Fibroblast of skin of left quadriceps (primary cell): ENCODE measurements at regions not wholly inside any gene's neighbourhood (a gene's known extent, or its start where the extent isn't known, plus 50 kb on each side); places are given as distances from the start of the nearest gene placed in this dataset.

ENCODE experiments used
- DNase-seq, 2 experiments: peaks; one replicate each; pipeline ENCODE4 v3.0.0-alpha.2; 2013; ENCODE audit warnings: low read depth in 2 of 2

DNA sequence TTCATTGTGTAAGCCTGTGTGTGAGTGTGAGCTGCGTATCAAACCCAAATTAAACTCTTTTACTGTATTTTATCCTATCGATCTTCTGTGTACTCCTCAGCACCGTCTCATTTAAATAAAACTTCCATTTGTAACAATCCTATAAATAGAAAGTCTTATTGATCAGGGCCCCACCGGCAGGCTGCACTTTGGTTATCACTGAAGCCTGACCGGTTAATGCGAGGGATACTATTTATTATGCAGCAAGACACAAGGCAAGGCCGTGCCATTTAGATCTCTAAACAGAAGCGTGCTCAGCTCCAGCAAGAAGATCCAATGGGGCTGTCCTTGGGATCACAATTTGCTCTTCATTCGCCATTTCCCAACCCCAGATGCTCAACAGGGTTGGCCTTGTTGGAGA lies 252.6 kb upstream of the TSHZ3 start:
- no peak for DNase-seq

DNA sequence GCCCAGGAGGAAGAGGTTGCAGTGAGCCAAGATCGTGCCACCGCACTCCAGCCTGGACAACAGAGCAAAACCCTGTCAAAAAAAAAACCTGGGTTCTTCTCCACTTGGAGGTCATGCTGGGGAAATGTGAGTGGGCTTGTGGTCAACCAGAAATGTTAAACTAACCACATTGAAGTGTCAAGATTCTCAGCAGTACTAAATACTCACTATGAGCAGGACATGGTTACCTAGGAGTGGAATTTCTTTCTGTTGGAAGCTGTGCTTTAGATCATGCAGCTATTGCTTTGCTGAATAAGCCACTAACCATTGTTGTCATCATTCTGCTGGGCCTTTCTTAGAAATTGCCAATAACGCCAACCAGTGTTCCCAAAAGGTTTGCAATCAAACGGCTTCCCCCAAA lies 253.3 kb upstream of the TSHZ3 start:
- DNase-seq: no peak

DNA sequence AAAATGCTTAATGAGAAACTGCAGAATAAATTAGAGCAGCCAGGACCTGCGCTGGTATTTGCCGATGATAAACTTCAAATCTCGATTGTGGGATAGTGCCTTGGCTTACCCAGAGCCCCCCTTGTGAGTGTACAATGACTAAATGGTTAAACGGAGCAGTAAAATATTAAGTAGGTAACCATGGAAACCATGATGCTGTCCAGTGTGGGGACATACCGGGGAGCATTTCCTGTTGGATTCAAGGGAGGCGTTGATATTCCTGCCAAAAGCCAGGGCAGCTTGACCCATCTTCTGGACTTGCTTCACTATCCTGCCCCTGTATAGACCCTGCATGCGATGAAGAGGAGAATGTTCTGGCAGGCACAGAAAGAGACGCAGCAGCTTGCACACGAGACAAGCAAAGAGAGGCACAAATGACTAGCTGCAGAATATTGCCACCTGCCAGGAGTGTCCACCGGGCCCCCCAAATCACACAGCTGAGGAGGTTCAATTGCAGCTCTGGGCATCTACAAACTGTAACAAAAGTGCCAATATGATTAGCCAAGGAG lies 255.3 kb upstream of the TSHZ3 start:
- no peak for DNase-seq

DNA sequence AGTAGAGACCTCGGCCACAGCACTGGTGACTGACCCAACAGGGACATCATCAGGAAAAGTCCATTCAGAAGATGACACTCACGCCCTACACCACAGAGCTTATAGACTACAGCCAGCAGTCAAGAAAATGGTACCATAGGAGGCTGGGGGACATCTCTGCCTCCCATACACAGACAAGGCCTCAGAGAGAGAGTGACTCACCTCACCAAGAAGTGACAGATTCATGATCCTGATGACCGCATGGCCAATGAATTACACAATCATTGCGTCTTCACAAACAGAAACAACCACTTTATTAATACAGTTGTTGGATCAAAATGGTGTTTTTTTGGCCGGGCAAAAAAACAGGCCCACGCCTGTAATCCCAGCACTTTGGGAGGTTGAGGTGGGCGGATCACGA lies 260.8 kb upstream of the TSHZ3 start:
- DNase-seq: no peak

DNA sequence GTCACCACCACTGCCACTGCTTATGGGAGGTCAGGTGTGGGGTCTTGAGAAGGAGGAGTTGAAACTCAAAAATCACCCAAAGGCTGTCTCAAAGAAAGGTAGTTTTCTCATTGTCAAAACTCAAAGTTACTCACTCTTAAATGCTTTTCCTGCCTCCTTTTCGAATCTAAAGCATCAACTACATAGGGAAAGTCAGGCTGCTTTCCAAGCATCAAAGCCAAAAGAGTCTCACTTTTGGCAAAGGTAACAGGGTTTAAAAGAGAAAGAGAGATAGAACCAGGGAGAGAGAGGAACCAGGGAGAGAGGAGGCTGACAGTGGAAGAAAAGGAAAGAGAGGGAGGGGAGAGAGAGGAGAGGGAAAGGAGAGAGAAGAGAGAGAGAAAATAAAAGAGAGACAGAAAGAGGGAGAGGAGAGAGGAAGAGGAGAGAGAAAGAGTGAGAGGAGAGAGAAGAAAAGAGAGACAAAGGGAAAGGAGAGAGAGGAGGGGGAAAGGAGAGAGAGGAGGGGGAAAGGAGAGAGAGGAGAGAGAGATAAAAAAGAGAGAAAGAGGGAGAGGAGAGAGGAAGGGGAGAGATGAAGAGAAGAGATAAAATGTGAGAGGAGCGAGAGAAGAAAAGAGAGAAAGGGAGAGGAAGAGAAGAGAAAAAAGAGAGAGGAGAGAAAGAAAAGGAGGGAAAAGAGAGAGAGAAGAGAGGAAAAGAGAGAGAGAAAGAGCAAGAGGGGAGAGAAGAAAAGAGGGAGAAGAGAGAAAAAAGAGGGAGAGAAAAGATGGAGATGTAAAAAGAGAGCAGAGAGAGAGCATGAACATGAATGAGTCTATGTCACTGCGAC lies 262.0 kb upstream of the TSHZ3 start:
- DNase-seq: no peak

DNA sequence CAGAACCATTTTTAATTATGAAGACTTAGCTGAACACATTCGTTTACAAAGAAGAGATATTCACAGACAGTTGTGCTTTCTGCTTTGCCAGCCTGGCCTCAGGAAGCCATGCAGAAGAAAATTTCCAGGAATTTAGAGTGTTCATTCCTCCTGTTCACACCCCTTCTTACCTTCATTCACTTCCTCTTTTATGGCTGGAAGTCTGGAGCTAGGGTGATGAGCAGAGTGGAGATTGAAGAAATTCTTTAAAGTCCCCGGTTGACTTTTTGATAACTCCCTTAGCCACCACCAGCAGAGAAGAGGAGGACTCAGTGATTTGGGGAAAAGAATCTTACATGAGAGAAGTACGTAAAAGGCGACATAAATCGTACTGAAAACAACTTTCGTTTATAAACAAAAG lies 263.6 kb upstream of the TSHZ3 start:
- DNase-seq: no peak

DNA sequence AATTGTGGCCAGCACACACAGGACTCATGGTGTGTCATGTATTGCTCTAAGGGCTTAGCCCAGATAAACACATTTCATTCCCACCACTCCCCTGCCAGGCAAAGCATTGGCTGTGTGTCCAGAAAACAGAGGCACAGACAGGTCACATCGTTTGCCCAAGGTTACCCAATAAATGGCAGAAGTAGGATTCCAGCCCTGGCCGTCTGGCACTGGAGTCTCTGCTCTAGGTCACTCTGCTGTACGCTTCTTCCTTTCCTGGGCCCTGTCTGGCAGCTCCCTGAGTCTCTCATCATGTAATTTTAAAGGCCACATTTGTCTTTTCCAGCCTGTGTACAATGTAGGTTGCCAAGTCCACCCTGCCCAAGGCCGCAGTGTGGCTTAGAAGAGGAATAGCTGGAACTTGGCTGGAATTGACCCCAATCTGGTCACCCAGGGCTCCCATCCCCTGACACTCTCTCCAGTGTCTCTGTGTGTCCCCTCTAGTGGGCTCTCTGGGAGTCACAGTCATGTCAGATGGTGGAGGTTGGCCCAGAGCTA lies 264.5 kb upstream of the TSHZ3 start:
- no peak for DNase-seq

DNA sequence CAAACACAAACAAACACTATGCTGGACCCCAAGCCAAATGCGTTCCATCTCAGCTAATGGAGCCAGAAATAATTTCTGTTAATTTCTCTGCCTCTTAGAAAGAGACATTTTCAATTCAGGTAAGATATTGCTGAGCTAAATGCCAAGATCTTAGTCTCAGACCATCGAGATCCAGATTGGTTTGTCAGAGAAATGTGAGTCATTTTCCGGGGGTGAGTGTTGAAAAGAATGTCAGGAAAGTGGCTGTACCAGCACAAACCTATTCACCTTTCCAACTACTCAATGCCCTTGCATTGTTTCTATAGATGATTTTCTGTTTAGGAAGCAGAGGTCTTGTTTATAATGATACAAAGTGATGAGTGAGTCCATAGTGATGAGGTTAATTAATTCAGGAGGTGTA lies 266.8 kb upstream of the TSHZ3 start:
- no peak for DNase-seq

DNA sequence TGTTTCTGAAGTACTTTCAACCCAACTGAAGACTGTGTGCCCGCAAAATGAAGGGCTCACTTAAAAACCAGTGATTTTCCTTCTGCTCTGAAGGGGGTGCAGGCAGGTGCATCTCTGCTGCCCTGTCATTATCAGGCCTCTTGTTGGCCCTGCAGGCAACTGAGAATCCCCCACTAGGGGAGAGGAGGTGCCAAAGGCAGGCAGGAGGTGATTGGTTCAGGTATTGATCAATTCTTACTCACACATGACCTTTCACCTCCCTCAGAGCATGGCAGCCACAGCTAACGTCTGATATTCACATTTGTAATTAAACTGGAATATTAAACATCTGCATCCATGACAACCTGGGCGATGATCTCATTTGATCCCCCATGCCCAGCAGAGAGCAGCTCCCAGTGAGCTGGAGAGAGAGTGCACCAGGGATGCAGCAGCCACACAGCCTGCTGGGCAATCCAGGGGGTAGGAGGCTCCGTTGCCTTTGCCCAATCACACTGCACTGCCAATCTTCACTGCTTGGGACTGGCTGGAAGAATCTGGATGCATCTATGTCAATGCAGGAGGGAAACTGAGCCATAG lies 267.9 kb upstream of the TSHZ3 start:
- DNase-seq: no peak

DNA sequence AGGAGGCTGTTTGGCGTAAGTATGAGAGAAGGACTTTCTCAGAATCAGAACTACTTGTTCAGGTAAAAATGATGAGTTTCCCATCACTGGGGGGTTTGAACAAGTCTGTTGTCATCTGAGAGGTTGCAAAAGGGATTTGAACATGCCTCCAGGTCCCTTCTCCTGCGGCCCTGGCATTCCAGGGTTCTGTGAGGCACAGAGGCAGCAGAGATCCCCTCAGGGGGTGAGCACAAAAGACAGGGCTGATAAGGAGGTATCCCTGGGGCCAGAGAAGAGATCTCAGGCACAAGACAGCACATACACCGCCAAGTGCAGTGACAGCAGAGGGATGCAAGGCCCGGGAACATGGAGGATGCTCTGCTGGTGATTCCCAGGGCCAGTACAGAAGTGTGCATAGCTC lies 275.8 kb upstream of the TSHZ3 start:
- DNase-seq: no peak

DNA sequence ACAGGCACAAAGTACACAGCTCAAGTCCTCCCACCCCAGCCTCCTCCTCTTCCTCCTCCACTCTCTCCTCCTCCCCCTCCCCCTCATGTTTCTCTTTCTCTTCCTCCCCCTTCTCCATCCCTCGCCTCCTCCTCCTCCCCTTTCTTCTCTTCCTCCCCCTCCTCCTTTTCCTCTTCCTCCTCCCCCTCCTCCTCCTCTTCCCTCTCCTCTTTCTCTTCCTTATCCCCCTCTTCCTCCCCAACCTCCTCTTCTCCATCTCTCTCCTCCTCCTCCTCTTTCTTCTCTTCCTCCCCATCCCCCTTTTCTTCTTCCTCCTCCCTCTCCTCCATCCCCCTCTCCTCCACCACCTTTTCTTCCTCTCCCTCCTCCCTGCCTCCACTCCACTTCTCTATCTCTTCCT lies 276.3 kb upstream of the TSHZ3 start:
- DNase-seq: no peak

DNA sequence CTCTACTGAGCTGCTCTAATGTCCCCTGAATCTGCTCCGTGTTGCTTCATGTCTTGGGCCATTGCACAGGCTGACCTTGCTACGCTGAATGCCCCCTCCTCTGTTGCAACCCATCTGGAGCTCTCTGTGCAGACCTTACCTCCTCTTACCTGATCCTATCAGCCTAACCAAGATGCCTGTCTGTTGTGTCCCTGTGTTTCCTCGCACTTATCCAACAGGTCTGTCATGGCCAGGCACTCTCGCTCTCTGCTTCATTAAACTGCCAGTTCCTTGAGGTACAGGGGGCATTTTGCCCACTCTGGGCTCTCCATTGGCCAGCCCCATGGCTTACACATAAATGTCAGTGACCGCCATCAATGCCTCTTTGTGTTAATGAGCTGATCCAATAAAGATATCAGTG lies 277.7 kb upstream of the TSHZ3 start:
- DNase-seq: no peak

DNA sequence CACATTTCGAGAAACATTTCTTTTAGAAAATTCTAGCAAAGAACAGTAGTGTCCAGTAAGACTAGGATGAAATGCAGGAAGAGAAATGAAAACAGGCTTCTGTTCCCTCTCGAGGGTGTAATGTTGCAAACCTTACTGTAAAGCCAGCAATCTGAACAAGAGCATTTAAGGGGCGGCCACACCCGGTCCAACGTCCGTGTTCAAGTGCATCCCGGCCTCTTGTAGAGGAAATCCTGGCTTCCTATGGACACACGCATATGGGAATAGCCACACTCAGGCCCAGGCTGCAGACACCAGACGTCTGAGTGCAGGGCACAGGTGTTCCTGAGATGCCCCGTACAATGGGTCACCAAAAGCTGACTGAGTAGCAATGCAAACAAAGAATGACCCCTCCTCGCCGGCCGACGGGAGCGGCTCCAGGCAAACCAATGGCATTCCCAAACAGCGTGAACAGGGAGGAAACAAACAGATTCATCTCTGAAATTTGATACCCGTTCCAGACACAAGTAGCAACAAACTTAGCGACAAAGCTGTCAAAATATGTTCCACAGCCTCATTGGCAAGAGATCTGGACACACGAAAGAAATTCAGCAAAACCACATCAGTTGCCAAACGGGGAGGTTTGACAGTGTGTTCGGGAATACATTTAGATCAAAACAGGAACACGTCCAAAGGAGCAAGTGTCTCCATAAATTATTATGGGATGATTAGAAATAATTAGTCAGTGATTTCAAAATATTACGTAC lies 278.6 kb upstream of the TSHZ3 start:
- DNase-seq: no peak

DNA sequence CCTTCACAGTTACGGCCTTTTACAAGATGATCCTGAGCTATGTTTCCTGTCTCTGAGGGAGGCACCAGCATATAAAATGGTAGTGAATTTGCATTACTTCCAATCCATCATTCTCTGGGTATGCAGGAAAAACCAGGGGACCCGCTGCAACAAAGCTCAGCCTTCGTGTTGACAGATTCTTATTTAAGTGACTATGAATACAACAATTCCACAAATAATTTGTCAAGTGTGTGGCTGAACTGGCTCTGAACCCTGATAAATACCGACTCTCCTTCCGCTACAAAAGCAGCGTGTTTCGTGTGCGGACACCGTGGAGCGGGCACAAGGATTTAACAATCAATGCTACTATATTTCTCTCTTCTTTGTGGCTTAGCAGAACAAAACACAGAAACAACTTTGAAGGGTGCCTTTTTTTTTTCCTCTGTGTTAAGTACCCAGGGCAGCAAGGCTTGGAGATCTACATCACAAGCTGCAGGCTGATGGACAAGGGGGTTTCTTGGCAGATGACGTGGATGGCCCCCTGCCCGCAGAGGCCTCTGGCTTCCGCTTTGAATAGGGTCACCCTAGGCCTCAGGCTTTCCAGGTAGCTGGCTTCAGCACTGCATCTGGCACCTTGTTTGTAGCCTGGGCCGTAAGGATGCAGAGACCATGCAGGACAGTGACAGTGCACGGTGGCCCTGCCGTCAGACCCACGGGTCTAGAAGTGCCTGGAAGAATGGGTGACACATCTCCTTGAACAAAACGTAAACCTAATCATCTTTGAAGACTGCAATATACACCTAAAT lies 280.5 kb upstream of the TSHZ3 start:
- DNase-seq: no peak

DNA sequence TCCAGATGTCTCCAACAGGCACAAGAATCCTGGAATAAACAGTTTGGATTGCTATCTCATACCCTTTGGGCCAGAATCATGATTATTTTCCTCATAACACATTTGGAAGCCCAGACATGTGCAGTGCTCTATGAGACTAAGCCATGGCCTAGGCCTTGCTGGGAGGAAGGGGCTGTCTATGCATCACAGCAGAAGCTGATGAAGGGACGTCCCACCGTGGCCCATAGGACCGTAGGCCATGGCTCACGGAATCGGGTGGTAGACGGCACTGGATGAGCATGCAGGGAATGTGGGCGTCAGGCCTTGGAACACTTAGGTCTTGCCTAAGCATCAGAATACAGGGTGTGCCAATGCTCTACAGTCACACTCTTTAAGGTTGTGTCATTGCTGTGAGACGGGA lies 283.8 kb upstream of the TSHZ3 start:
- no peak for DNase-seq

DNA sequence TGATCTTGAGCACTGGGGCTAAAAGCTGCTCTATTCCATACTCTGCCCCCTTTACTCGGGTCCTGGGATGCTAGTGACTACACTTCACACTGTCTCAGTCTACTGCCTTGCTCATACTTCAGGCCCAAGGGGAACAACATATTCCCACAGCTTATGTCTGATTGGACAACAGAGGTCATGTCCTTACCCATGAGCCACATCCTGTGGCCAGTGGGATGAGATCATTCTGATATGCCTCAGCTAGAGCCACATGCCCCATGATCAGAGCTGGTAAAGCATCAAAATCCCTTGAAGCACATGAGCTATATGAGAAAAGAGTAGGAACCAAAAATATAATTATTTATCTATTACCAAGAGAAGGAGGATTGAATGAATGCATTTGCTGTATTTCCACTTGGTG lies 290.1 kb upstream of the TSHZ3 start:
- DNase-seq: no peak

DNA sequence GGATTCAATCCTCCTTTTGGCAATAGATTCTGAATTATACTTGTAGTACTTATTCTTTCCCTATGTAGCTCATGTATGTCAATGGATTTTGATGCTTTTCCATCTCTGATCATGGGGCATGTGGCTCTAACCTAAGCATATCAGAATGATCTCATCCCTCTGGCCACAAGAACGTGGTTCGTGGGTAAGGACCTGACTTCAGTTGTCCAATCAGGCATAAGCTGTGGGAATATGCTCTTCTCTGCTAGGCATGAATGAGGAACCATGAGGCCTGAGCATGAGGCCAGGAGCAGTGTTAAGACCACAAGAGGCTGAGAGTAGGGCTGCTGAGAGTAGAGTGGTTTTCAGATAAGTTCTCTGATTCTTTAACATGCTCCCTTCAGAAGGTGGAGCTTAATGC lies 292.4 kb upstream of the TSHZ3 start:
- no peak for DNase-seq

DNA sequence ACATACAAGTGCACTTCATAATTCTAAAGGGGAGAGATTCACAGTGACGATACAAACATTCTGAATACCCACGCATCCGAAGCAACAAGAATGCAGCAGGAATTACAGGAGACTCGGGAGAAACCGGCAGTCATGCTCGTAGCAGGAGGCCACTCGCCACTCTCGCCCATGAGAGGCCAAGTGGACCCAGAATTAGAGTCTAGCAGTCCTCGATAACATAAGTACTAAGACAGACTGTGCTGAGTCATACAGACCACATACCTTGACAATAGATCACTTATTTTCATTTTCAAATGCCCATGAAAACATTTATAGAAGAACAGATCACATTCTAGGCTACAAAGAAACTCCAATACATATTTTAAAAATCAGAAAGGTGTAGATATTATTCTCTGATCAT lies 299.1 kb upstream of the TSHZ3 start:
- DNase-seq: no peak

DNA sequence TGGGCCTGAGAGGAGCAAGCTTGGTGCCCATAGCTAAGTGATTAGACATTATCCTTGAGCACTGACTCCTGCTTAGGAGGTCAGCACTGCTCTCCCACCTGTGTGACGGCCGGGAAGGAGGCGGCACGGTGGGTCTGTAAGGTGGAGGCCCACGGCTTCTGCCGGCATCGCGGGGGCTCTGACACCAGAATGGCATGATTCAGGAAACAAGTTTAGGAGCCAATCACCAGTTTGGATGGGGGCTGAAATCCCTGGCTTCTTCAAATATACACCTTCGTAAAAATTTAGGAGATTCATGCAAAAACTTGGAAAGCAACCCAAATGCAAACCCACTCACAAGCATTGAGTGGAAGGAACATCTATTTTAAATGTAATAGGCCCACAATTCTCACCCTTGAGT lies 307.3 kb upstream of the TSHZ3 start:
- DNase-seq: no peak

DNA sequence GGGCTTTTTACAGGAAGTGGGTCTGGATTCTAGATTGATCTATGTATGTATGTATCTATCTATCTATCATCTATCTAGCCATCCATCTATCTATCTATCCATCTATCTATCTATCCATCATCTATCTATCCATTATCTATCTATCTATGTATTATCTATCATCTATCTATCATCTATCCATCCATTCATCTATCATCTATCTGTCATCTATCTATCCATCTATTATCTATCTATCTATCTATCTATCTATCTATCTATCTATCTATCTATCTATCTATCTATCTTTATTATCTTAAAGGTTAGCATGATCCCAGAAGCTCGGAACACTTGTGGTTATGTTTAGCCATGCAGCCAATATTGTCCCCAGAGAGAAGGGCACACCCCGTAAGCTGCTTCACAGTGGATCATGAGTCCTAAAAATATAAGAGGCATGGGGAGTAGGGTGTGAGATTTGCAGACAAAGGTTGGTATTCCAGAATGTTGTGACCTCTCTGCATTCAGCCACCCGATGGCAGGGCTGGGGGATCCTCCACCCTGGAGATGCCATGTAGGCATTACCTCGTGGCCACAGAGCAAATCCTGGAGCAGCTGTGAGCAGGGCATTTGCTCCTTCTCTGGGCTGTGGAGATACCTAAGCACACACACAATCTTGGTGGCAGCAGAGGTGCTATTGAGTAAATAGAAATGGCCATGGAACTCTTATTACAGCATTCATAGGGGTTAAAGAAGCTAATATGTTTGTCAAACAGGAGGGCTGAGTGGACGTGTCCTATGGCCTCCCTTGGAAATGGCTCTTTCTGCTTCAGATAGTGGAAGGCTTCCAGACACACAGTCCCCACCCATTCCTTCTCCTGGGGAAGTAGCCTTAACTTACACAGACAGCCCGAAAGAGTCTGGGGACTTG lies 310.0 kb upstream of the TSHZ3 start:
- DNase-seq: no peak

DNA sequence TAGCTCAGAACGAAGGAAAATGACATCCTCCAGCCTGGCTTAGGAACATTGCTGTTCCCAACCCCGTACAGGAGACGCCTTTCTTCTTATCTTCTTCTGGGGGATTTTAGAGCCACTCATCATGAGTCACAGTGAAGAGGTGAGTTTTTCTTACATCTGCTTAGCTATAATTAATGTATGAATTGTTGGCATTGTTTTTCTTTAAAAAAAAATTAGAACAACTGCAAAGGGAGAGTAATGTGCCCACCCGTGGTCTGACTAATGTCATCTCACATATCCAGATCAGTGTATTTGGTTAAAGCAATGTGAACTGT lies 310.6 kb upstream of the TSHZ3 start:
- DNase-seq: no peak
